HepG2 (cell line): ENCODE measurements at regions not wholly inside any gene's neighbourhood (a gene's known extent, or its start where the extent isn't known, plus 50 kb on each side); places are given as distances from the start of the nearest gene placed in this dataset.

Experiments used
- ATAC-seq: fragments of 200-7000 bp; cut with Tn5 transposase; 3 replicates; pipeline ENCODE4 v1.9.1; 2020; ENCODE audit warnings: mild to moderate bottlenecking, moderate library complexity
- BruUV-seq: library from RNA; stranded (reverse); fragments of 400-500 nt; replicated peaks from 2 replicates; lab custom pipeline; 2021; lab: Mats Ljungman, UMichigan
- CTCF ChIA-PET: fragments of 300-600 bp; formaldehyde crosslinking; extraction: SDS; loops from one replicate; lab custom pipeline; 2021; ENCODE audit warnings: low total read pairs, inconsistent platforms, low intra/inter-chr PET ratio; lab: Yijun Ruan, JAX
- POLR2A ChIA-PET: fragments of 350-600 bp; sonication (Branson Sonifier 250); formaldehyde crosslinking; loops from one replicate; lab custom pipeline; 2020; ENCODE audit warnings: antibody characterized with exemption, inconsistent platforms; lab: Yijun Ruan, JAX
- DNase-seq: peaks from one replicate; pipeline ENCODE4 v3.0.0-alpha.2; 2015; ENCODE audit warnings: low spot score
- FAIRE-seq: peaks from 3 replicates; lab custom pipeline; 2011; peaks lifted over from hg19 to GRCh38; lab: Jason Lieb, UNC
- H2AFZ ChIP-seq: one replicate; pipeline ENCODE4 v1.6.1; 2011; ENCODE audit warnings: low read length, inconsistent platforms
- H3K27ac ChIP-seq: fragments of 300-600 bp; 3 replicates; pipeline ENCODE4 v1.8.0; 2011; ENCODE audit warnings: mixed run types, mild to moderate bottlenecking, mixed read lengths, low read length, inconsistent platforms; ENCODE audit not compliant: insufficient read depth; ENCODE audit errors: extremely low read length
- H3K27me3 ChIP-seq, 2 experiments: fragments of 200-600 bp in 1 of 2; 2 replicates in 1 of 2; 3 replicates in 1 of 2; pipeline versions ENCODE4 v1.6.0 to v1.8.0; 2011; ENCODE audit warnings: low read length in 2 of 2, mild to moderate bottlenecking in 2 of 2, moderate library complexity in 2 of 2, inconsistent platforms in 1 of 2; ENCODE audit not compliant: insufficient read depth in 2 of 2, control insufficient read depth in 1 of 2
- H3K36me3 ChIP-seq, 2 experiments: fragments of 200-600 bp in 1 of 2; replicated peaks in 1 of 2; 2 replicates in 1 of 2; 3 replicates in 1 of 2; pipeline versions ENCODE4 v1.5.1 to v1.8.0; 2011; ENCODE audit warnings: low read length in 2 of 2, inconsistent platforms in 1 of 2; ENCODE audit not compliant: insufficient read depth in 2 of 2, control insufficient read depth in 1 of 2
- H3K4me1 ChIP-seq: 2 replicates; pipeline ENCODE4 v1.5.1; 2012; ENCODE audit warnings: low read length, inconsistent platforms; ENCODE audit not compliant: insufficient read depth
- H3K4me2 ChIP-seq: 2 replicates; pipeline ENCODE4 v1.6.0; 2011; ENCODE audit warnings: low read depth, low read length, inconsistent platforms
- H3K4me3 ChIP-seq, 3 experiments: fragments of 200-600 bp in 1 of 3; sonication (generic), shearing (Covaris generic) in 1 of 3; replicated peaks in 1 of 3; 2 replicates each; pipeline ENCODE4 v1.5.1; 2011 to 2016; ENCODE audit warnings: low read length in 3 of 3, inconsistent platforms in 2 of 3, low read depth in 2 of 3, mild to moderate bottlenecking in 2 of 3, control low read depth in 1 of 3, mixed read lengths in 1 of 3; ENCODE audit not compliant: insufficient read depth in 1 of 3
- H3K79me2 ChIP-seq: one replicate; pipeline ENCODE4 v1.6.1; 2011; ENCODE audit warnings: low read length, inconsistent platforms; ENCODE audit not compliant: insufficient read depth
- H3K9ac ChIP-seq: 2 replicates; pipeline ENCODE4 v1.6.0; 2011; ENCODE audit warnings: mild to moderate bottlenecking, low read depth, low read length, inconsistent platforms; ENCODE audit not compliant: insufficient read depth
- H3K9me3 ChIP-seq: 2 replicates; pipeline ENCODE4 v1.5.1; 2012; ENCODE audit warnings: mild to moderate bottlenecking, low read length
- H4K20me1 ChIP-seq: 2 replicates; pipeline ENCODE4 v1.6.0; 2011; ENCODE audit warnings: inconsistent platforms, mild to moderate bottlenecking, low read length, moderate library complexity; ENCODE audit not compliant: insufficient read depth
- CBFB ChIP-seq: sonication (generic); formaldehyde crosslinking; IDR thresholded peaks from 2 replicates; pipeline ENCODE4 v1.4.0; 2020; ENCODE audit warnings: missing genetic modification reagents
- ISL2 ChIP-seq: sonication (generic); formaldehyde crosslinking; IDR thresholded peaks from 2 replicates; pipeline ENCODE4 v1.5.0; 2020; ENCODE audit warnings: missing genetic modification reagents
- MAFF ChIP-seq: IDR thresholded peaks from 2 replicates; pipeline ENCODE4 v1.6.1; 2011; ENCODE audit warnings: low read depth, low read length, improper control_type of control experiment
- MAFK ChIP-seq, 2 experiments: IDR thresholded peaks in 1 of 2; conservative IDR thresholded peaks in 1 of 2; 2 replicates each; pipeline ENCODE4 v1.6.1; 2011; ENCODE audit warnings: improper control_type of control experiment in 2 of 2, low read length in 2 of 2
- PTBP1 ChIP-seq: fragments of 200-400 bp; formaldehyde crosslinking; IDR thresholded peaks from 2 replicates; pipeline ENCODE4 v1.6.1; 2018; ENCODE audit warnings: low read length, low read depth; ENCODE audit not compliant: poor library complexity, severe bottlenecking
- RAD21 ChIP-seq: fragments of 450-650 bp; formaldehyde crosslinking; IDR thresholded peaks from 2 replicates; pipeline ENCODE4 v1.5.0; 2020; ENCODE audit warnings: mild to moderate bottlenecking
- ZNF441 ChIP-seq: sonication (generic); formaldehyde crosslinking; IDR thresholded peaks from 2 replicates; pipeline ENCODE4 v1.7.0; 2021; ENCODE audit warnings: missing genetic modification reagents, borderline replicate concordance
- ZNF713 ChIP-seq: sonication (generic); formaldehyde crosslinking; IDR thresholded peaks from 2 replicates; pipeline ENCODE4 v1.4.0; 2020; ENCODE audit warnings: mild to moderate bottlenecking, missing genetic modification reagents
- ZNF775 ChIP-seq: sonication (generic); formaldehyde crosslinking; IDR thresholded peaks from 2 replicates; pipeline ENCODE4 v1.4.0; 2020; ENCODE audit warnings: missing genetic modification reagents, mild to moderate bottlenecking, moderate library complexity, borderline replicate concordance
- WGBS: methylation state at CpG from one replicate; pipeline ENCODE4 v1.1.6; 2017; ENCODE audit warnings: low lambda C conversion rate; 5-methylcytosine and 5-hydroxymethylcytosine counted together
- in situ Hi-C: cut with HindIII; loops from 2 replicates; pipeline ENCODE4 v1.10.0; 2017; ENCODE audit warnings: low pct_unique_long_range_greater_than_20kb; ENCODE audit not compliant: extremely low pct_ligation_motif_present
- intact Hi-C: fragments of 100-400 bp; cut with micrococcal nuclease; formaldehyde crosslinking; loops from one replicate; pipeline ENCODE4 v1.10.0; 2022; ENCODE audit not compliant: unreplicated experiment

DNA sequence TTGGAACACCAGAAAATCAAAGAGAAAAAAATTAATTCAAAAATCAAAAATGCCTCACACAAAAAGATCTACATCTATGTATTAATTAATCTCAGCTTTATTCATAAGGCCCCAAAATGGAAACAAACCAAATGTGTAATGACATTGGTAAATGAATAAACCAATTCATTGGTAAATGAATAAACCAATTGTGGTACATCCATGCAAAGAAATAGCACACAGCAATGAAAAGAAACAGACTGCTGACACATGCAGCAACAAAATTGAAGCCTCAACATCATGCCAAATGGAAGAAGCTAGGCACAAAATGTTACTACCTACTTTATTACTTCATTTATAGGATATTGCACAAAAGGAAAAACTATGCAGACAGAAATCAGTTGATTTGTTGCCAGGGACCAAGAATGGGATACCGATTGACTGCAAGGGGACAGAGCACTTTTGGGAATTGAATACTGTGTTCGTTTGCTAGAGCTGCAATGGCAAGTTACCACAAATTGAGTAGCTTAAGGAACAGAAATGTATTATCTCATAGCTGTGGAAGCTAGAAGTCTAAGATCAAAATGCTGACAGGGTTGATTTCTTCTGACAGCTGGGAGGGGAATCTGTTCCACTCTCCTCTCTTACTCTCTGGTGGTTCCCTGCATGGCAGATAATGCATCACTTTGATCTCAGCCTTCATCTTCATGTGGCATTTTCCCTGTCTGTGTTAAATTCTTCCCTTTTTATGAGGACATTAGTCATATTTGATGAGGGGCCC is 252.8 kb downstream of the RFC3 start:
- FAIRE-seq (no peak), ATAC-seq (no peak)
- intact Hi-C loops: no loop called here
- Histone ChIP-seq H3K9ac (no peak overlapping the region), H3K27me3 (no peaks in the 10 kb centered on the region), H3K4me2 (no peak overlapping the region), H3K27ac (no peak overlapping the region)
- CTCF ChIA-PET: no interaction called here
- TF ChIP-seq MAFK (conservative IDR thresholded peaks at IDR 0.05 in 1 of 2, IDR thresholded peaks at IDR 0.05 in 1 of 2; ENCODE audit: low read length in 2 of 2) (peak; percentile 67 to 85; a peak in 3 of 4 replicates), ZNF775 (CRISPR knock-in tag) (no peak), MAFF (peak; percentile 77)
- TF ChIP-seq, all 625 proteins: peak for 2
- Histone ChIP-seq H3K9me3 (no peaks in the 10 kb centered on the region), H3K79me2 (no peaks in the 10 kb centered on the region), H4K20me1 (no peaks in the 10 kb centered on the region), H2AFZ (no peak overlapping the region), H3K4me3 (no peak overlapping the region), H3K4me1 (peaks cover 20% of the 10 kb centered on the region), H3K36me3 (no peaks in the 10 kb centered on the region)
- DNase-seq: peak; percentile 9
- 90% methylated on average over 2 of the region's 2 CpGs for WGBS
- BruUV-seq: no TSS peak
- POLR2A ChIA-PET: no interaction called here
- in situ Hi-C loops: no loop called here

DNA sequence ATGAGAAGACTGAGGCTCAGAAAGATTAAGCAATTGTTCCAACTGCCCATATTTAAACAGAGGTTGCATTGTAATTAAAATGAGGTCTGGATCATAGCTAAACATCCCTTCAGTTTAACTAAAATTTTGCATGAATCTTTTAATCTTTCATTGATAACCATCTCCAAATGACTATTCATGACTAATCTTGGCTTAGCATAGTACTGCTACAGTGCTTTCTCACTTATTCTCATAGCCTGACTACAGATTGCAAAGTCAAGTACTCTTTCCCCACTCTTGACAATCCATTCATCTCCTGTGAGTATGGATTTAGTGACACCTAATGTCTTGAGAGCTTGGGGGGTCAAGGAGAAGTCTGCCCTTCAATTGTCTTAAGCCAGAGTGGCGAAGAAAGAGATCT is 258.4 kb downstream of the RFC3 start:
- Histone ChIP-seq H3K9me3 (no peaks in the 10 kb centered on the region), H3K4me1 (peaks cover 22% of the 10 kb centered on the region), H3K79me2 (no peaks in the 10 kb centered on the region), H3K4me3 (no peak overlapping the region), H3K4me2 (no peak overlapping the region), H3K9ac (no peak overlapping the region), H4K20me1 (no peaks in the 10 kb centered on the region), H3K27me3 (no peaks in the 10 kb centered on the region), H2AFZ (no peak overlapping the region), H3K27ac (no peak overlapping the region), H3K36me3 (no peaks in the 10 kb centered on the region)
- DNase-seq (no peak), FAIRE-seq (no peak), ATAC-seq (no peak)
- in situ Hi-C loops: loop anchor here (5.0 to 25.0 kb wide), 2 partner anchors 144 to 1086 kb away; no protein-coding TSS in a partner anchor
- CTCF ChIA-PET: interaction anchor here (1.5 to 3.7 kb wide), 2 partner anchors 143 to 145 kb away, joined by 4 to 64 read pairs; no protein-coding TSS in a partner anchor
- TF ChIP-seq ZNF441 (CRISPR knock-in tag) (no peak), RAD21 (CRISPR knock-in tag) (no peak), ZNF713 (CRISPR knock-in tag) (no peak), ISL2 (no peak), PTBP1 (no peak), CBFB (CRISPR knock-in tag) (no peak)
- POLR2A ChIA-PET: no interaction called here
- 90% methylated on average over 1 of the region's 1 CpG for WGBS
- intact Hi-C loops: loop anchor here (5.0 kb wide), 2 partner anchors 274 to 1086 kb away; no protein-coding TSS in a partner anchor
- BruUV-seq: no TSS peak
